Glomerular visceral epithelial cell (primary cell): ENCODE measurements at regions not wholly inside any gene's neighbourhood (a gene's known extent, or its start where the extent isn't known, plus 50 kb on each side); places are given as distances from the start of the nearest gene placed in this dataset.

Experiments used
- DNase-seq: peaks from one replicate; pipeline ENCODE4 v3.0.0-alpha.2; 2016; ENCODE audit errors: extremely low spot score

DNA sequence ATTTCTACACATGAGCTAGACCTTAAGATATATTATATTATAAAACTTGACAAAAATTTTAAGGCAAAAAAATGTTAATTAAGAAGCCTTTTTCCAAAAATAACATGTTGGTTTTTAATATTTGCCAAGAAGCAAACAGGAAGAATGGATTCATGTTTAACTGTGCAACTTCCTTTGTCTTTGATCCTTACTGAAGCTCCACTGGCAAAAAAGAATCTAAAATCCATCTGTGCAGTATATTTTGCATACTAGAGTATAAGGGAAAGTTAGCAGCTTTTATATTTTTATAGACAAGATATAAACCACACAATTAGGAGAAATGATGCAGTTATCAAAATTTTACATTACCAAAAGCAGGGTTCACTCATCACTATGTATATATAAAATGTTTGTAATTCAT is 76.9 kb upstream of the RGS18 start:
- no peak for DNase-seq

- no peak for DNase-seq
Observed at GRCh38 chr1:192086644-192087043, 71.6 kb upstream of the RGS18 start.

DNA sequence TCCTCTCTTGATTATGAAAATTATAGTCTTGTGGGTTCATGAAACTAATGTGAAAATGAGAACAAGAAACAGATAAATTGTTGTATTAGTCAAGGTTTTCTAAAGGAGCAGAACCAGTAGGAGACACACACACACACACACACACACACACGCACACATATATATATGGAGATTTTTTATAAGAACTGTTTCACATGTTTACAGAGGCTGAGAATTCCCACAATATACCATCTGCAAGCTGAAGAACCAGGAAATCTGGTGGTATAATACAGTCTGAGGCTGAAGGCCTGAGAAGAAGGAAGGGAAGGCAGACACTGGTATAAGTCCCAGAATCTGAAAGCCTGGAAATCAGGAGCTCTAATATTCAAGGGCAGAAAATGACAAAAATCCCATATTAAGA is 70.9 kb upstream of the RGS18 start:
- DNase-seq: no peak

- DNase-seq: no peak
Observed at GRCh38 chr1:192088496-192088895, 69.8 kb upstream of the RGS18 start.

DNA sequence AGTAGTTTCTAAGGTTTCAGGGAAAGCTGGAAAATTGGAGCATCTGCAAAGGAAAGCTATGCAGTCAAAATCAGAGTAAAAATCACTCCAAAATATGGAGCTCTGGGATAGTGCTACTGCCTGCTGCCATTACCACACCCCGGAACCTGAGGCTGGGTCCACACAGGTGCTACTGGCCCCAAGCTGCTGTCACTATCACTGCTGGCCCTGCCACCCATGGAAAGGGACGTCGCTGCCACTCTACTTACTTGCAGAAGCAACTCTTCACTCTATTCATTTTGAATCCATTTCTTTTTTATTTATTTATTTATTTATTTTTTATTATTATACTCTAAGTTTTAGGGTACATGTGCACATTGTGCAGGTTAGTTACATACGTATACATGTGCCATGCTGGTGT is 60.3 kb upstream of the RGS18 start:
- no peak for DNase-seq

- no peak for DNase-seq
Observed at GRCh38 chr1:192099328-192099727, 58.9 kb upstream of the RGS18 start.

DNA sequence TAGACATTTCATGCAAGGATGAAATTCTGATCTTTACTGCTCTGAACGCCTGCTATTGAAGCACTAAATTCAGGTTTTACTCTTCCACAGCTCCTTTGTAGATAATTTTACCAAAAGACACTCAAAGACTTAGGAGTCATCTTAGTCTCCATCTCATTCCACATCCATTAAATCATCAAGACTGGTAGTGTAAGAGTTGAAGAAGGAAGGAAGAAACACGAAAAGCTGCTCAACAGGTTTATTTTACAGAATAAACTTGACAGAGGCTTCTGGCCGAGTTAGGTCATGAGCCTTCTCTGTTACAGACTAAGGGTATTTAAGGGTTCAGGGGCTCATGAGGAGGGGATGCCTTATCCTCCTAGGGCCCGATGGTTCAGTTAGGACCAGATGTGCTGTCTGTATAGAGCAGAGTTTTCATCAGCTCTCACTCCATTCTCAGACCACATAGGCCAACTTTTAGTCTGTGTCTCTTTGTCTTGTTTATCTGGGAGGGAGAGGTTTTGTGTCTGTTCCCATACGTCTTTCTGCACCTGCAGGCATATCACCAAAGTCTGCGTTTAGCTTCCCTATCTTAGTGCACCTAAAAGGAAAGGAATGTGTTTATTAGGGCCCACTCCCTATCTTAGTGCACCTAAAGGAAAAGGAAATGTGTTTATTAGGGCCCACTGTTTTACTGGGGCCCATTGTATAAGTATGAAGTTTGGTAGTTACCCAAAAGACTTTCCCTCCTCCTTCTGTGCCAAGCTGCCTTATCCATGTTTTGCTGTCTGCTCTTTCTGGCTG is 57.4 kb upstream of the RGS18 start:
- no peak for DNase-seq

DNA sequence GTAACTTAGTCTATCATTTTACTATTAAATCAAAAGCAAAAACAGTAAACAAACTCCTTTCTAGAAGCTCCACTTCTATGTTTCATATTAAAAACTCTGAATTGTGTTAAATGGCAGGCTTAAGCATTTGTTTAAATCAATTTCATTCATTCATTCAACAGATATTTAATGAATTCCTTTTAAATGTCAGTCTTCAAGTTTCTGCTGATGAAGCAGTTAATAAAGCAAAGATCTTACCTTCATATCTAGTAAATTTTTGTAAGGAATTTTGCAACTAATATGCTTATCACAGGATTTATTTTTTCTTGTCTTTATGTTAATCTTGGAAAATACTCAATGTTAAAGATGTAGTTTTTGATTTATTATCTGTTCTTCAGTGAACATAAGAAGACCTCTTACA is 54.1 kb upstream of the RGS18 start:
- DNase-seq: no peak

DNA sequence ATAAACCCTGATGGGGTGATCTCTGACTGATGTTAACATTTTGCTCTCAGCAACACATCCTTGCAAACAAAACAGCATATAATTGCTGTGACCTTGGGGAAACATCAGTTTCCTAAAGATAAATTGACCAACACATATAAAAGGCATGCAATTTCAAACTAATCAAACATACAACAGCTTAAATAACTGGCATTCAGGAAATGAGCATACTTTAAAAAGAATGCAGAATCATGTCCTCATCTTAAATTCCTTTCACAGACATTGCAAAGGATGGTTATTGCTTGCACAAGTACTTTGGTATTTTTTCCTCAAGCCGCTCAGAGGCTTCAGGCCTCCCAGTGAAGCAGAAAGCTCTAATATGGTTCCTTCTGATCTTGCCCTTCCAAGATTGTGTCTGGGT is 53.4 kb upstream of the RGS18 start:
- DNase-seq: peak; percentile 2

DNA sequence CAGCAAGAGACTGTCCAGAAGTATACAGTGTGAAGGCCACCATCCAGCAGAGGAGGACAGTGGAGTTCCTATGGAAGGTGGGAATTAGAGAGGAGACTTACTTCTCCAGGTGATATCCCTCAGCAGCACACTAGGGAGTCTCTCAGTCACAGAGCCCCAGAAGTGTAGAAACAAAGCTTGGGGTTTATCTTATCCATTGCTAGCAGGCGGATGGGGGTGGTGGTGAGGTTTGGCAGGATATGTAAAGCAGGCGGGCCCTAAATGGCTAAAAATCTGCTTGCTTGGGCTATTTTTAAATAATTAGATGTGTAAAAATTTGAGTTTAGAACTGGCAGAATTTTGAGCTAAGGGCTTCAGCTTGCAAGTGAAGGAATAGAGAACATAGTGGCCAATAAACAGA is 50.1 kb upstream of the RGS18 start:
- no peak for DNase-seq
